ENCODE measurements at regions not wholly inside any gene's neighbourhood (a gene's known extent, or its start where the extent isn't known, plus 50 kb on each side); places are given as distances from the start of the nearest gene placed in this dataset.
A peak's percentile ranks its signal among the peaks of the same experiment; 100 is the strongest.

- FAIRE-seq (no peak), DNase-seq (no peak)
- Histone ChIP-seq H3K9ac (ENCODE audit: low read length in 3 of 3) (no peak overlapping the region), H3K36me3 (ENCODE audit: control insufficient read depth in 2 of 3, insufficient read depth in 3 of 3, low read length in 3 of 3) (no peaks in the 10 kb centered on the region), H3K4me3 (ENCODE audit: low read length in 3 of 3) (no peak overlapping the region), H3K9me3 (ENCODE audit: control insufficient read depth in 2 of 3, insufficient read depth in 1 of 3, low read length in 3 of 3) (no peaks in the 10 kb centered on the region), H3K27me3 (ENCODE audit: control insufficient read depth, insufficient read depth, low read length) (no peaks in the 10 kb centered on the region), H3K27ac (ENCODE audit: low read depth in 2 of 2, low read length in 2 of 2) (no peak overlapping the region), H3K4me1 (ENCODE audit: control insufficient read depth in 2 of 3, insufficient read depth in 2 of 3, low read depth in 1 of 3, low read length in 3 of 3) (no peaks in the 10 kb centered on the region)
- TF ChIP-seq, protein P1, sequence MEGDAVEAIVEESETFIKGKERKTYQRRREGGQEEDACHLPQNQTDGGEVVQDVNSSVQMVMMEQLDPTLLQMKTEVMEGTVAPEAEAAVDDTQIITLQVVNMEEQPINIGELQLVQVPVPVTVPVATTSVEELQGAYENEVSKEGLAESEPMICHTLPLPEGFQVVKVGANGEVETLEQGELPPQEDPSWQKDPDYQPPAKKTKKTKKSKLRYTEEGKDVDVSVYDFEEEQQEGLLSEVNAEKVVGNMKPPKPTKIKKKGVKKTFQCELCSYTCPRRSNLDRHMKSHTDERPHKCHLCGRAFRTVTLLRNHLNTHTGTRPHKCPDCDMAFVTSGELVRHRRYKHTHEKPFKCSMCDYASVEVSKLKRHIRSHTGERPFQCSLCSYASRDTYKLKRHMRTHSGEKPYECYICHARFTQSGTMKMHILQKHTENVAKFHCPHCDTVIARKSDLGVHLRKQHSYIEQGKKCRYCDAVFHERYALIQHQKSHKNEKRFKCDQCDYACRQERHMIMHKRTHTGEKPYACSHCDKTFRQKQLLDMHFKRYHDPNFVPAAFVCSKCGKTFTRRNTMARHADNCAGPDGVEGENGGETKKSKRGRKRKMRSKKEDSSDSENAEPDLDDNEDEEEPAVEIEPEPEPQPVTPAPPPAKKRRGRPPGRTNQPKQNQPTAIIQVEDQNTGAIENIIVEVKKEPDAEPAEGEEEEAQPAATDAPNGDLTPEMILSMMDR (IDR thresholded peaks at IDR 0.05; ENCODE audit: borderline replicate concordance, extremely low read depth, insufficient read depth), result no peak
- intact Hi-C loops (cut with DNase I), result no loop called here
Observed at GRCh38 chr10:1947464-1948003, 210.2 kb upstream of the ADARB2 start.

GRCh38 chr10:1944487-1944886, 207.2 kb upstream of the ADARB2 start:
- FAIRE-seq, result no peak
- TF ChIP-seq, protein P1 (IDR thresholded peaks at IDR 0.05; ENCODE audit: borderline replicate concordance, extremely low read depth, insufficient read depth), result no peak

DNA sequence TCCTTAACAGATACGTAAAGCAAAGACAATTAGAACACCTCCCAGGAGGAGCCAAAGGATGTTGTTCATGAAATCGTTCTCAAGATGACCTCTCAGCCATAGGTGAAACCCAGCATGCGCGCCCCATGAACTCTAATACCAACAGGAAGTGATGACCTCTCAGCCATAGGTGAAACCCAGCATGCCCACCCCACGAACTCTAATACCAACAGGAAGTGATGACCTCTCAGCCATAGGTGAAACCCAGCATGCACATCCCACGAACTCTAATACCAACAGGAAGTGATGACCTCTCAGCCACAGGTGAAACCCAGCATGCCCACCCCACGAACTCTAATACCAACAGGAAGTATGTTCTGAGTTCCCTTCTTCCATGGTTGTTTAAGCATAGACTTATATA, 205.2 kb upstream of the ADARB2 start:
- intact Hi-C loops (cut with DNase I), result no loop called here
- Histone ChIP-seq H3K27me3 (ENCODE audit: control insufficient read depth, insufficient read depth, low read length) (no peaks in the 10 kb centered on the region), H3K36me3 (ENCODE audit: control insufficient read depth in 2 of 3, insufficient read depth in 3 of 3, low read length in 3 of 3) (no peaks in the 10 kb centered on the region), H3K27ac (ENCODE audit: low read depth in 2 of 2, low read length in 2 of 2) (no peak overlapping the region), H3K9me3 (ENCODE audit: control insufficient read depth in 2 of 3, insufficient read depth in 1 of 3, low read length in 3 of 3) (no peaks in the 10 kb centered on the region), H3K4me1 (ENCODE audit: control insufficient read depth in 2 of 3, insufficient read depth in 2 of 3, low read depth in 1 of 3, low read length in 3 of 3) (no peaks in the 10 kb centered on the region), H3K4me3 (ENCODE audit: low read length in 3 of 3) (no peak overlapping the region), H3K9ac (ENCODE audit: low read length in 3 of 3) (no peak overlapping the region)
- peak in 1 of 5 donors; percentile 19 for DNase-seq
- TF ChIP-seq, protein P1 (IDR thresholded peaks at IDR 0.05; ENCODE audit: borderline replicate concordance, extremely low read depth, insufficient read depth), result no peak
- FAIRE-seq, result no peak

More at GRCh38 chr10:1944487-1944886, 207.2 kb upstream of the ADARB2 start:
- Histone ChIP-seq H3K9ac (ENCODE audit: low read length in 3 of 3) (no peak overlapping the region), H3K4me3 (ENCODE audit: low read length in 3 of 3) (no peak overlapping the region), H3K36me3 (ENCODE audit: control insufficient read depth in 2 of 3, insufficient read depth in 3 of 3, low read length in 3 of 3) (no peaks in the 10 kb centered on the region), H3K9me3 (ENCODE audit: control insufficient read depth in 2 of 3, insufficient read depth in 1 of 3, low read length in 3 of 3) (no peaks in the 10 kb centered on the region), H3K4me1 (ENCODE audit: control insufficient read depth in 2 of 3, insufficient read depth in 2 of 3, low read depth in 1 of 3, low read length in 3 of 3) (no peaks in the 10 kb centered on the region), H3K27ac (ENCODE audit: low read depth in 2 of 2, low read length in 2 of 2) (no peak overlapping the region), H3K27me3 (ENCODE audit: control insufficient read depth, insufficient read depth, low read length) (no peaks in the 10 kb centered on the region)
- intact Hi-C loops (cut with DNase I), result no loop called here
- no peak for DNase-seq

DNA sequence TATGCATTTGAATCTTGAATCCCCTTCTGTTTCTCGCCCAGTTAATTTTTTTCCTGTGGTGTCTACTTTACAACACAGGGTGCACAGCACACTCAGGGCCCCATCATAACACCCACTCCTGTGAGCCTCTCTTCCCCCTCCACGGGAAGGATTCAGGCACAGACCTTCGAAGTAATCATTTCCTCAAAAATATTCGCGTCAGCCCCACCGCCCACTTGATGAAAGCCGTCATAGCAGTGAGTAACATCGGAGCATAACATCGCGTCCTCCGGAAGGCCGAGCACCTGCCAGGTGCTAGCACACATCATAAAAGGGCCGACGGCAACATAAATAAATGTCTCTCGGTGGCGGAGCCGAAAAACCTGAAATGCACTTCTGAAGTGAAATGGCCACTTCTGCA, 201.7 kb upstream of the ADARB2 start:
- H3K4me1 ChIP-seq (ENCODE audit: control insufficient read depth in 2 of 3, insufficient read depth in 2 of 3, low read depth in 1 of 3, low read length in 3 of 3), result no peaks in the 10 kb centered on the region
- FAIRE-seq (no peak), DNase-seq (no peak)
- no peaks in the 10 kb centered on the region for H3K36me3 ChIP-seq (ENCODE audit: control insufficient read depth in 2 of 3, insufficient read depth in 3 of 3, low read length in 3 of 3)
- peaks cover 0 to 2% (median 0%) of the 10 kb centered on the region in 3 donors for H3K9me3 ChIP-seq (ENCODE audit: control insufficient read depth in 2 of 3, insufficient read depth in 1 of 3, low read length in 3 of 3)
- no peaks in the 10 kb centered on the region for H3K27me3 ChIP-seq (ENCODE audit: control insufficient read depth, insufficient read depth, low read length)
- no peak overlapping the region for H3K27ac ChIP-seq (ENCODE audit: low read depth in 2 of 2, low read length in 2 of 2)
- TF ChIP-seq, protein P1 (IDR thresholded peaks at IDR 0.05; ENCODE audit: borderline replicate concordance, extremely low read depth, insufficient read depth), result no peak
- intact Hi-C loops (cut with DNase I), result no loop called here
- no peak overlapping the region for H3K9ac ChIP-seq (ENCODE audit: low read length in 3 of 3)
- H3K4me3 ChIP-seq (ENCODE audit: low read length in 3 of 3), result no peak overlapping the region

All from kidney (tissue), 13 donors.